ENCODE measurements at regions not wholly inside any gene's neighbourhood (a gene's known extent, or its start where the extent isn't known, plus 50 kb on each side); places are given as distances from the start of the nearest gene placed in this dataset.

DNA sequence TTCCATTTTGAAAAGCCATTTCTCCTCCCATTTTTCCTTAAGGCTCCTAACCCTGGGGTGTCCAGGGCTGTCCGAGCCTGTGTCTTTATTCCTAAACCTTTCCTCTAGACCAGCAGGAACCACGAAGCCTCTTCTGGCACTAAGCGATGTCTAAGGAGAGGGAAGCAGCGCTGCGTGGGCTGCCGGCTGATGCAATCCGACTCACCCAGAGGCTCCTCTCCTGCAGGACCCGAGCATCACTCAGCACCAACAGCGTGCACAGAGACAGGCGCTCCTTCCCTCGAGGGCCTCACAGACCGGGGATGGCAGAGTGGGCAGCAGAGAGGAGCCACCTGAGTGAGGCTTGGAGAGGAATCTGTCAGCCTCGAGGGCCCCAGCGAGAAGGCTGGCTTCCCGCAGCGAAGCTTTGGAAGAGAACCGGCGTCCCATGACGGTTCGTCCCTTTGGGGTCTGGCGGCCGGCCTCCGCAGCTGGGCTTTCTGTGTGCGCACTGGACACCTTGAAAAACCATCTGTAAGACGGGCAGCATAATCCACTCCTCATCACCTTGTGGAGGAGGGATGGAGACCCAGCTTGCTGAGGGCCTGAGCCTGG, 174.3 kb downstream of the FOXL1 start:
- no peak for DNase-seq (ENCODE audit: low read depth)
- H3K4me3 ChIP-seq (ENCODE audit: low read length): no peak overlapping the region
- TF ChIP-seq, protein P1, sequence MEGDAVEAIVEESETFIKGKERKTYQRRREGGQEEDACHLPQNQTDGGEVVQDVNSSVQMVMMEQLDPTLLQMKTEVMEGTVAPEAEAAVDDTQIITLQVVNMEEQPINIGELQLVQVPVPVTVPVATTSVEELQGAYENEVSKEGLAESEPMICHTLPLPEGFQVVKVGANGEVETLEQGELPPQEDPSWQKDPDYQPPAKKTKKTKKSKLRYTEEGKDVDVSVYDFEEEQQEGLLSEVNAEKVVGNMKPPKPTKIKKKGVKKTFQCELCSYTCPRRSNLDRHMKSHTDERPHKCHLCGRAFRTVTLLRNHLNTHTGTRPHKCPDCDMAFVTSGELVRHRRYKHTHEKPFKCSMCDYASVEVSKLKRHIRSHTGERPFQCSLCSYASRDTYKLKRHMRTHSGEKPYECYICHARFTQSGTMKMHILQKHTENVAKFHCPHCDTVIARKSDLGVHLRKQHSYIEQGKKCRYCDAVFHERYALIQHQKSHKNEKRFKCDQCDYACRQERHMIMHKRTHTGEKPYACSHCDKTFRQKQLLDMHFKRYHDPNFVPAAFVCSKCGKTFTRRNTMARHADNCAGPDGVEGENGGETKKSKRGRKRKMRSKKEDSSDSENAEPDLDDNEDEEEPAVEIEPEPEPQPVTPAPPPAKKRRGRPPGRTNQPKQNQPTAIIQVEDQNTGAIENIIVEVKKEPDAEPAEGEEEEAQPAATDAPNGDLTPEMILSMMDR (conservative IDR thresholded peaks at IDR 0.05; ENCODE audit: low read depth, low read length): no peak

DNA sequence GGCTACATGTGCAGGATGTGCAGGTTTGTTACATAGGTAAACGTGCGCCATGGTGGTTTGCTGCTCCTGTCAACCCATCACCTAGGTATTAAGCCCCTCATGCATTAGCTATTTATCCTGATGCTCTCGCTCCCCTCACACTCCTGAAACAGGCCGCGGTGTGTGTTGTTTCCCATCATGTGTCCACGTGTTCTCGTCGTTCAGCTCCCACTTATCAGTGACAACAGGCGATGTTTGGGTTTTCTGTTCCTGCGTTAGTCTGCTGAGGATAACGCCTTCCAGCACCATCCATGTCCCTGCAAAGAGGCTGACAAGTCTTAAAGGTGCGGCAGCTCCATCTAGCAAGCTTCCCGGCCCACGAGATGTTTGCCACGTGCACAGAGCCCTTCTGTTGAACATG, 175.1 kb downstream of the FOXL1 start:
- TF ChIP-seq, protein P1 (conservative IDR thresholded peaks at IDR 0.05; ENCODE audit: low read depth, low read length): no peak
- H3K4me3 ChIP-seq (ENCODE audit: low read length): no peak overlapping the region
- no peak for DNase-seq (ENCODE audit: low read depth)

DNA sequence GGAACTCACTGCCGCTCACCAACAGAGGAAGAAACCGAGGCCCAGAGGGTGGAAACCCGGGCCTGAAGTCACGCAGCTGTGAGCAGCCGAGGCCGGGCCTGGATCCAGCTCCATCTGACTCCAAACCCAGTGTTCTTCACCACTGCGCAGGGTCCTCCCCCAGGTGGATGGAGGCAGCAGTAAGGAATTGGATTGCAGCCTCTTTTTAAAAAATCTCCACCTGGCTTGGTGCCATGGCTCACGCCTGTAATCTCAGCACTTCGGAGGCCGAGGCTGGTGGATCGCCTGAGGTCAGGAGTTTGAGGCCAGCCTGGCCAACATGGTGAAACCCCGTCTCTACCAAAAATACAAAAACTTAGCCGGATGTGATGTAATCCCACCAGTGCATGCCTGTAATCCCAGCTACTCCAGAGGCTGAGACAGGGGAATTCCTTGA, 177.2 kb downstream of the FOXL1 start:
- no peak overlapping the region for H3K4me3 ChIP-seq (ENCODE audit: low read length)
- TF ChIP-seq, protein P1 (conservative IDR thresholded peaks at IDR 0.05; ENCODE audit: low read depth, low read length): no peak
- DNase-seq (ENCODE audit: low read depth): no peak

DNA sequence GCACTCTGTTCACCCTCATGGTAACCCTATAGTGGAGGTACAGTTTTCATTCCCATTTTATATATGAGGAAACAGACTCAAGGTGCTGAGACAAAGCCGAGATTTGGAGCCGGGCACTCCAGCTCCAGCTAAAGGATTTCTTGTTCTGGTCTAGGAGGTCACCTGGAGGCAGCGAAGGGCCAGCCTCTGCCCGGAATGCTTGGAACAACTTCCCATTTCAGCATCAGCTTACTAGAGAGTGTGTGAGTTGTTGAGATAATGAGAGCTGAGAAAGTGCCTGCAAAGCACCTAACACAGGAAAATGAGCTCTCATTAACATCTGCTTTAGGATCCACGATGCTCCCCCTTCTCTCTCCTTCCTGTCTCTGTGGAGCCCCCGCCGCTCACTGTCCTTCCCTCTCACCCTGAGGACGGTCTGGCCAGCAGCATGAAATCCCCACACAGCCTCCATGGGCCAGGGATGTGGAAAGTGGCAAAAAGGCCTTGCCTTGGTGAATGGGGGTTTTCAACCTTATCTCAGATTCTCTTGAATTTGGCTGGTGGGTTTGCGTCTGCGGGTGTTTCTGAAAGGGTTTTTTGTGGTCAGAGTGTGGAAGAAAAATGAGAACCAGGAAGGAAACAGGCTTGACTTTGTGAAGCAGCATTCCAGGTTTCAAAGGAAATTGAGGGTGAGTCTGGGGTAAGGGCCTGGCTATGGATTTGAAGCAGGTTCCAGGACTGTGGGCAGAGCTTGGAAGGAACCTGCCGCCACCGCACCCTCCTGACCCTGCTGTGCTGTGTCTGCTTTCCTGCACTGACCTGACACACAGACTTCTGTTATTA, 178.7 kb downstream of the FOXL1 start:
- DNase-seq (ENCODE audit: low read depth): no peak
- TF ChIP-seq, protein P1 (conservative IDR thresholded peaks at IDR 0.05; ENCODE audit: low read depth, low read length): no peak
- no peak overlapping the region for H3K4me3 ChIP-seq (ENCODE audit: low read length)

DNA sequence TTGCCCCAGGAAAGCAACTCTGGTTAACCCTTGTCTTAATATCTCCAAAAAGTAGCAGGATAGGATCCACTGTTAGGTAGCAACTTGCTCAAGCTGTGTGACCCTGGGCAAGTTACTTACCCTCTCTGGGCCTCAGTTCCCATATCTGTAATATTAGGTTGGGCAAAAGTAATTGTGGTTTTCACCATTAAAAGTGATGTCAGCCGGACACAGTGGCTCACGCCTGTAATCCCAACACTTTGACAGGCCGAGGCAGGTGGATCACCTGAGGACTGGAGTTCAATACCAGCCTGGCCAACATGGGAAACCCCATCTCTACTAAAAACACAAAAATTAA, 179.3 kb downstream of the FOXL1 start:
- DNase-seq (ENCODE audit: low read depth): no peak
- TF ChIP-seq, protein P1 (conservative IDR thresholded peaks at IDR 0.05; ENCODE audit: low read depth, low read length): no peak
- no peak overlapping the region for H3K4me3 ChIP-seq (ENCODE audit: low read length)

DNA sequence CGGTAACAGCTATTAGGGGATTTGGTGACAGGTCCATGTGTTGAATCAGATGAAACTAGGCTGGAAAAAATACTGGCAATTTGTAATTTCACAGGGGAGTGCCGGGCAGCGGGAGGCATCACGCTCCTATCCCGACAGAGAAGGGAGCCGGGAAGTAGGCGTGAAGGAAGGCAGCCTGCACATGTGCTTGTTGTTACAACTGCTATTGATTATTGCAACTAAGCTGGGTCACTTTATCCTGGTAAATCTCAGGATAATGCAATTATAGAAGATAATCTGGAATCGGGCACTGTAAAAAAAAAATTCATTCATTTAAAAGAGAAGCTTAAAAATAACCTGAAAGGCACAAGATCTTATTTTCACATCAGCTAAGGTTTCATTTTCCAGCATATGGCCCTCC, 180.6 kb downstream of the FOXL1 start:
- TF ChIP-seq, protein P1 (conservative IDR thresholded peaks at IDR 0.05; ENCODE audit: low read depth, low read length): no peak
- DNase-seq (ENCODE audit: low read depth): no peak
- H3K4me3 ChIP-seq (ENCODE audit: low read length): no peak overlapping the region
